HUDEP-2 (cell line): ENCODE measurements at regions not wholly inside any gene's neighbourhood (a gene's known extent, or its start where the extent isn't known, plus 50 kb on each side); places are given as distances from the start of the nearest gene placed in this dataset.

Experiments used
- DNase-seq, 76 experiments: peaks; one replicate each; lab custom pipeline; 2025; ENCODE audit not compliant: unreplicated experiment in 76 of 76; lab: John Stamatoyannopoulos, UW

DNA sequence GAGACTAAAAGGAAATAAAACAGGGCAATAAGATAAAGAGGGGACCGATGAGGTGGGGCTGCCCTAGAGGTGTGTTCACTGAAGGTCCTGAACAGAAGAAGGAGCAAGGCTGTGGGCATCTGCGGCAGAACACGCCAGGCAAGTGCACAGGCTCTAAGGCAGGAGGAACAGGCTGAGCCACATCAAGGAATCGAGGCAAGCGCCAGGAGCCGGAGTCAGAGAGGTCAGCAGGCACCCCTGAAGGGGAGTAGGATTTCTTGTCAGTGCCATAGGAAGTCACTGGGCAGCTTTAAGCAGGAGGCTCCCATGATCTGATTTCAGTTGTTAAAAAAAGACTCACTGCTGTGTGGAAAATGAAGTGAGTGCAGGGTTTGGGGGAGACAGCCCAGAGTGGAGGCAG is 186.5 kb downstream of the KATNIP start:
- no peak for DNase-seq

DNA sequence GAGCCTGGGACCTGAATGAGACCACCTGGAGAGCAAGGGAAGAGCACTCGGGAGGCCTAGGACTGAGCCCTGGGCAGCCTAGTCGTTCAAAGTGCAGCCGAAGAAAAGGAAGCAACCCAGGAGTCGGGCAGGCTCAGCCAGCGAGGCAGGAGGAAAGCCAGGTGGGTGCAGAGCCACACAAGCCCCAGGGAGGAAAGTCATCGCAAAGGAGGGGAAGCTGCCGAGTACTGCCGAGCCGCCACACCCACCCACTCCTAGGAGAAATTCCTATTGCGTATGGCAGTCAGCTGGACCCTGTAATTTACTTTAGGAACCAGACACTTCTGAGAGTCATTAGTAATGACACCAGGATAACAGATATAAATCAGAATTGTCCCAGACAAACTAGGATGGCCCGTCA is 187.6 kb downstream of the KATNIP start:
- DNase-seq, result no peak
